Skeletal muscle satellite cell (primary cell): ENCODE measurements at regions not wholly inside any gene's neighbourhood (a gene's known extent, or its start where the extent isn't known, plus 50 kb on each side); places are given as distances from the start of the nearest gene placed in this dataset.

ENCODE experiments used
- H3K27me3 ChIP-seq: 2 replicates; pipeline ENCODE4 v1.7.0; 2013; ENCODE audit warnings: low read length; ENCODE audit not compliant: control insufficient read depth, insufficient read depth
- H3K36me3 ChIP-seq: 2 replicates; pipeline ENCODE4 v1.7.0; 2013; ENCODE audit warnings: mild to moderate bottlenecking, control low read depth, low read length; ENCODE audit not compliant: insufficient read depth
- H3K4me1 ChIP-seq: 2 replicates; pipeline ENCODE4 v1.7.0; 2013; ENCODE audit warnings: low read length; ENCODE audit not compliant: control insufficient read depth, insufficient read depth
- H3K4me2 ChIP-seq: 2 replicates; pipeline ENCODE4 v1.7.0; 2013; ENCODE audit warnings: mild to moderate bottlenecking, low read length
- H3K4me3 ChIP-seq: 2 replicates; pipeline ENCODE4 v1.7.0; 2013; ENCODE audit warnings: low read length
- H3K9ac ChIP-seq: 2 replicates; pipeline ENCODE4 v1.7.0; 2013; ENCODE audit warnings: mild to moderate bottlenecking, low read depth, low read length, moderate library complexity
- H3K9me3 ChIP-seq: replicated peaks from 2 replicates; pipeline ENCODE4 v1.7.0; 2013; ENCODE audit warnings: mild to moderate bottlenecking, control low read depth, low read length

DNA sequence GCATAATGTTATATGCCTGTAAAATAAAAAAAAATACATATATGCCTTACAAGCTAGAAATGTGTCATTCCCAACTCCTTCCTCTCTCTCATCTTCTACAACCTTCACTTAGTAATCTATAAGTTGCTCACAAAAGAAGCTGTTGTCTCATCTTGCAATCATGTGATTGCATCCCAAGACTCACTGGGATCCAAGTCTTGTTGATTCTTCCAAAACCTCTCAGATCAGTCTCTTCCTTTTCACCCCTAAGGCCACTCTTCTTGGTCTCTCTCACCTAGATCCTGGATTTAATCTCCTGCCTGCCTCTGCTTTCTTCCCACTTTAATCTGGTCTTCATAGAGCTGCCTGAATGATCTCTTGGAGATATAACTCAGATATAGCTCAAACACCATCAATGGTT is 261.1 kb upstream of the NR4A3 start:
- no peaks in the 10 kb centered on the region for H3K27me3 ChIP-seq
- no peaks in the 10 kb centered on the region for H3K4me1 ChIP-seq
- no peak overlapping the region for H3K9ac ChIP-seq
- no peaks in the 10 kb centered on the region for H3K36me3 ChIP-seq
- H3K4me3 ChIP-seq = no peak overlapping the region
- no peaks in the 10 kb centered on the region for H3K9me3 ChIP-seq
- no peak overlapping the region for H3K4me2 ChIP-seq

DNA sequence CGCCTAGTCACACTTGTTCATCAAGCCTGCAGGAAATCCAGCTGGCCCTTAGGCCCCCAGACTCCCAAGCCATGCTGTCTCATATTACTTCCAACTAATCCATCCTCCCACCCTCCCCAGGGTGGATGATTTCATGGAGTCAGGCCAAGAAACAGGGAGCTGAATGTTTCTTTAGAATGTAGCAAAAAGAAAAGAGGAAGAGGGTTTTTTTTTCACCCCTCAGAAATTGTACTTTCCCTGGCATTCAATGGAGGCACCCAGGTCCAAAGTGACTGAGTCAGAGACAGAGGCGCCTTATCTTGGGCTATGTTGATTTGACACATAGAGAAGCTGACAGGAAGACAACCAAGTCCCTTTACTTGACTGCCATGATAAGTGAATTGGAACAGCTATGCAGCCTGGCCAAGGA is 260.2 kb upstream of the NR4A3 start:
- H3K27me3 ChIP-seq = peaks cover 3% of the 10 kb centered on the region
- H3K9ac ChIP-seq = no peak overlapping the region
- H3K9me3 ChIP-seq = no peaks in the 10 kb centered on the region
- no peak overlapping the region for H3K4me2 ChIP-seq
- H3K4me1 ChIP-seq = no peaks in the 10 kb centered on the region
- no peak overlapping the region for H3K4me3 ChIP-seq
- H3K36me3 ChIP-seq = no peaks in the 10 kb centered on the region

DNA sequence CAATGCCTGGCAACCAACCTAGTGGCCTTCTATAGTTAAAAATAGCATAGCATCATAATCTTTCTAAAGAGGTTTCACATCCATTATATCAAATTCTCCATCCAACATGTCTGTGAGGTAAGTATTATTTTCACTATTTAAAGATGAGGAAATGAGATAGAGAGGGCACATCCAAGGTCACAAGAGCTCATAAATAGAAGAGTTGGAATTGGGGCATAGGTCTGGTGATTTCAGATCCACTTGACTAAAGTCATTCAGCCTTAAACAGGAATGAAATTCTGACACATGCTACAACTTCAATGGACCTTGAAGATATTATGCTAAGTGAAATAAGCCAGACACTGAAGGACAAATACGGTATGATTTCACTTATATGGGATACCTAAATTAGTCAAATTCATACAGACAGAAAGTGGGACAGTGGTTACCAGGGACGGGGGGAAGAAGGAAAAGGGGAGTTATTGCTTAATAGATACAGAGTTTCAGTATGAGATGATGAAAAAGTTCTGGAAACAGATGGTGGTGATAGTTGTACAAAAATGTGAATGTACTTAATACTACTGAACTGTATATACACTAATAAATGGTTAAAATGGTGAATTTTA is 259.6 kb upstream of the NR4A3 start:
- Histone ChIP-seq H3K4me2 (no peak overlapping the region), H3K9me3 (no peaks in the 10 kb centered on the region), H3K4me1 (no peaks in the 10 kb centered on the region), H3K27me3 (peaks cover 3% of the 10 kb centered on the region), H3K9ac (no peak overlapping the region), H3K4me3 (no peak overlapping the region), H3K36me3 (no peaks in the 10 kb centered on the region)

DNA sequence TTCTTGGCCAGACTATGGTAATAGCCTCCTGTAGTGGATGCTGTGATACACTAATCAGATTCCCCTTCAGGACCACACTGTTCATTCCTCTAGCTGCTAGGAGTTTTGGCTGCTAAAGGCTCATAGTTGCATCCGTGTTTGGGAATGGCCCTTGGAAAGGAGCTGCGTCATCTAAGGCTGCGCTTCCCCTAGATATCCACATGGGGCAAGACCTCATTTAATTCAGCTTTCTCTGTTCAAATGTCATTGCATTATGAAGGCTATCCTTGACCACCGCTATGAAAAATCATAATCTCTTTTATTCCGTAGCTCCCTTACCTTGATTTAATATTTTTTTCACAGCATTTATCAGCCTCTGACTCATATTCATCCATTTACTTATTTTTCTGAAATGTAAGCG is 258.3 kb upstream of the NR4A3 start:
- Histone ChIP-seq H3K27me3 (peaks cover 3% of the 10 kb centered on the region), H3K4me1 (no peaks in the 10 kb centered on the region), H3K4me3 (no peak overlapping the region), H3K4me2 (no peak overlapping the region), H3K9me3 (no peaks in the 10 kb centered on the region), H3K36me3 (no peaks in the 10 kb centered on the region), H3K9ac (no peak overlapping the region)

DNA sequence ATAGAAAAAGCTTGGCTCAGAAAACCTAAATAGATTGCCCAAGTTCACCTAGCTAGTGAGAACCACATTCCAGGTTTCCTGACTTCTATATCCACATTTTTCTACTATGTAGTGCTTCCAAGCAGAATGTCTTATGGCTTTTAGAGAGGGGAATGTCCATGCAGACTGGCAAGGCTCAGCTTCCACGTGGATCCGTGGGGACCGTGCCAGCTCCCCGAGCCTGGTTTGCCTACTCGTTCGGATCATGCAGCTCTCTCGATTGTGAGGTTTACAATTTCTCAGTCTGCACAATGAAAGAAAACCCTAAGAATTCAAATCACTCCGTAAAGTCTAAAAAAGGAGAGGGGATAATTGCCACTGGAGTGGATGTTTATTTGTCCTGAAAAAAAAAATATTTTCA is 256.5 kb upstream of the NR4A3 start:
- Histone ChIP-seq H3K4me2 (no peak overlapping the region), H3K4me3 (no peak overlapping the region), H3K9me3 (no peaks in the 10 kb centered on the region), H3K27me3 (peaks cover 3% of the 10 kb centered on the region), H3K36me3 (no peaks in the 10 kb centered on the region), H3K4me1 (no peaks in the 10 kb centered on the region), H3K9ac (no peak overlapping the region)

DNA sequence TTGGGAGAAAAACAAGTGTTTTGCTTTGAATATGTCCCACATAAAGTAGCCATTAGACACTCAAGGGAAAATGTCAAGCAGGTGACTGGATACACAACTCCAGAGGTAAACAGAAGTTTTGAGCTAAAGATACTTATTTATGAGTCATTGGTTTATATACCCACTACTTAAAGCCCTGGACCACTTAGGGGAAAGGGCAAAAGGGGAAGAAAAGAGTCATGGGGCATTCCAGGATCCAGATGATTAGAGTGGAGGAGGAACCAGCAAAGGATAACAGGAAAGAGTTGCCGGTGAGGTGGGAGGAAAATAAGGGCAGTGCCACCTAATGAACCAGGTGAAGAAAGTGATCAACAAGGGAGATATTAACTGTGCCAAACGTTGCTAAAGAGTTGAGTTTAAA is 254.2 kb upstream of the NR4A3 start:
- Histone ChIP-seq H3K9me3 (no peaks in the 10 kb centered on the region), H3K4me2 (no peak overlapping the region), H3K36me3 (no peaks in the 10 kb centered on the region), H3K4me1 (no peaks in the 10 kb centered on the region), H3K9ac (no peak overlapping the region), H3K27me3 (peaks cover 4% of the 10 kb centered on the region), H3K4me3 (no peak overlapping the region)

DNA sequence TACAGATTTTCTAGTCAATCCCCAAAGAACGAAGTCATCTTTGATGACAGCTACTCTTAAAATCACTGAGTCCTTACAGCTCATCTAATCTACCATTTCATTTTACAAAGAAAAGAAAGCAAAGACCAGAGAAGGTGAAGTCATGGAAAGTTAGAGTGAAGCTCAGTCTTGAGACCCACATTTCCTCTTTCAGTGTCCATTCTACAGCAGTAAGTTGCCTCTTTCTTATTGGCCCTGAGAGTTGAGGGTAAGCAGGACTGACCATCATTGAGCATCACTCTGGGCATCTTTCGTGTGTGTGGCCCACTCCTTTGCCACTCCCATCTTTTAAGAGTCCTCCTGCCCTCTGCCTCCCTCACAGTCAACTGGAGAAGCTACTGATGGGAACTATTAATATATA is 251.8 kb upstream of the NR4A3 start:
- Histone ChIP-seq H3K4me1 (no peaks in the 10 kb centered on the region), H3K9me3 (no peaks in the 10 kb centered on the region), H3K9ac (no peak overlapping the region), H3K4me3 (no peak overlapping the region), H3K27me3 (peaks cover 7% of the 10 kb centered on the region), H3K36me3 (no peaks in the 10 kb centered on the region), H3K4me2 (no peak overlapping the region)

DNA sequence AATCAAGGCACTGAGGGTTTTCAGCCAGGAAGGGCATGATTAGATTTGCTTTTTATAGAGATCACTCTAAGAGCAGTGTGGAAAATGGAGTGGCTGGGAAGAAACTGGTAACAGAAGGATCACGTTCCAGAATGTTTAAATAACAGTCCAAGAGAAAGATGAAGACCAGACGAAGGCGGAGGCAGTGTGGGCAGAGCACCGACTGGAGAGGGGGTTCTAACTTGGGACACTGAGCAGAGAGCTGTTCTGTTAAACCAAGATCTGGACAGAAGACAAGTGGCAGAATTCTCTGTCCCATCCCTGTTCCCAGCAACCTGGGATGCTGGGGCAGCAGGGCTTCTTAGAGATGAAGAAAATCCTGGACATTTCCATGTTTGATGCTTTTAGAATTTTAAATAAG is 249.1 kb upstream of the NR4A3 start:
- H3K27me3 ChIP-seq = peaks cover 3% of the 10 kb centered on the region
- H3K9ac ChIP-seq = no peak overlapping the region
- no peaks in the 10 kb centered on the region for H3K36me3 ChIP-seq
- H3K4me2 ChIP-seq = no peak overlapping the region
- no peaks in the 10 kb centered on the region for H3K9me3 ChIP-seq
- H3K4me1 ChIP-seq = no peaks in the 10 kb centered on the region
- H3K4me3 ChIP-seq = no peak overlapping the region

DNA sequence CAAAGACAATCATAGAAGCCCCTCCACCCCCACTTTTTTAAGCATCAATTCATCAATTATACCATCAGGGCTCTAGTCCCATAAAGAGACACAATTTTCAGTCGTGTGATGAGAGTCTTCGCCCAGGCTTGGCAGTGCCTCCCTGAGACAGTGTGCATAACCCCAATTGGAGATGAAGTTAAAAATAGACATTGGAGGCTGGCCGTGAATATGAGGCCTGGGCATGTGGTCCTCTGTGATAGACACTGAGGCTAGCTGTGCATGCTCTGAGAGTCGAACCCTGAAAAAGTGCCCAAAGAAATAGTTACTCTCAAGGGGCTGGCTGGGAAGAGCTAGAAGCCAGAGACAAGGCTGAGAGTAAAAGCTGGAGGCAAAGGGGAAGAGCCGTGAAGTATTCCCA is 248.6 kb upstream of the NR4A3 start:
- H3K4me1 ChIP-seq = no peaks in the 10 kb centered on the region
- no peak overlapping the region for H3K4me2 ChIP-seq
- H3K36me3 ChIP-seq = no peaks in the 10 kb centered on the region
- H3K4me3 ChIP-seq = no peak overlapping the region
- H3K9me3 ChIP-seq = no peaks in the 10 kb centered on the region
- no peak overlapping the region for H3K9ac ChIP-seq
- peaks cover 3% of the 10 kb centered on the region for H3K27me3 ChIP-seq

DNA sequence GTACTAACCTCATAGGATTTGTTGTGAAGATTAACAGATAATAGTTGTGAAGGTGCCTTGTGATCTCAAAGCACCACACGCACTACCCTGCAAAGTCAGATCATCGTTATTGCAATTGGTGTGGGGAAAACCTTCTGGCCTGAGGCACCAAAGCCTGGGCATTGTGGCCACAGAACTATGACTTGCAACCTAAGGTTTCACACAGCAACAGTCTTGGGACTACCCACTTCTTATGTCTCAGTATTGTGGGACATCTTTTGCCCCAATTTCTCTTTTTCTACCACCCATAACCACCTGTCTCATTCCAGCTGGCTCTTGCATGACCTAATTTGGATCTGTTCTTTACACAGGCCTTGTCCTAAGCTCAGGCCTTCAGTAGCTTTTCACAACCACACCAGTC is 247.8 kb upstream of the NR4A3 start:
- no peaks in the 10 kb centered on the region for H3K9me3 ChIP-seq
- H3K36me3 ChIP-seq = no peaks in the 10 kb centered on the region
- no peak overlapping the region for H3K4me2 ChIP-seq
- no peak overlapping the region for H3K4me3 ChIP-seq
- H3K4me1 ChIP-seq = no peaks in the 10 kb centered on the region
- no peak overlapping the region for H3K9ac ChIP-seq
- H3K27me3 ChIP-seq = peaks cover 3% of the 10 kb centered on the region

DNA sequence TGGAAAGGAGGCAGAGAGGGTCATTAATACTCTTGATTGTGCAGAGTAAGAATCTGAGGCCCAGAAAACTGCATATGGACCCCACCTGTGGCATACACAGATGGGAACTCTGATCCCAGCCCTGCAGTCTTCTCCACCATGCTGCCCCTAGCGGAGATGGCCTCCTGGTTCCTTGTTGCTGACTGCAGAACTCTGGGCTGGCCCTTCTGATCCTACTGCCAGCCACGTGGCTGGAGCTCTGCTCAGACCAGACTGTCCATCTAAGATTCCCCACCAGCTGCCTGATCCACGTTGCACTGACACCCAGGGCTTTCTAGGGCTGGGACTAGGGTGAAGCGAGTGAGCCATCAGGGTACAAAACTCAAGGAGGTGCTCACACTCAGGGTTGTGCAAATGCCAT is 245.7 kb upstream of the NR4A3 start:
- Histone ChIP-seq H3K4me2 (no peak overlapping the region), H3K9ac (no peak overlapping the region), H3K9me3 (no peaks in the 10 kb centered on the region), H3K27me3 (peaks cover 3% of the 10 kb centered on the region), H3K36me3 (no peaks in the 10 kb centered on the region), H3K4me1 (no peaks in the 10 kb centered on the region), H3K4me3 (no peak overlapping the region)

DNA sequence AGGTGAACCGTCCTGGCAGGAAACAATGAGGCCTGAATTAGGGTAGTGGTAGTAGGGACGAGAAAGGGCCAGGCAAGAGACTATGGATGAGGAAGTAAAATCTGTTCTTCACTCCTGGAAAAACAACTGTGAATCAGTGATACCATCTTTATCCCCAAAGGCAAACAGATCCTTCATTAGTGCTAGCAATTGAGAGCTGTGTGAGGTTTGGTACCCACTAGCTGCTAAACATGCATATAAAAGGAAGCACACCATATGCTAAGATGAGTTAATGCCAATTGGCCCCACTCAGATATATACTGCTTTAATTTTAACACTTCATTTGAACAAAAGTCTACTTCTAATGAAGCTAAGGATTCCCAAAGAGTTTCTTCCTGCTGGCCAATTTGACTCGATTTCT is 244.8 kb upstream of the NR4A3 start:
- Histone ChIP-seq H3K4me3 (no peak overlapping the region), H3K9me3 (no peaks in the 10 kb centered on the region), H3K4me2 (no peak overlapping the region), H3K4me1 (no peaks in the 10 kb centered on the region), H3K27me3 (peaks cover 3% of the 10 kb centered on the region), H3K36me3 (no peaks in the 10 kb centered on the region), H3K9ac (no peak overlapping the region)
